T-helper 1 cell treated with Interleukin-12 subunit alpha and Interleukin-12 subunit beta and Interleukin-4 antibody, amounts not matched to agents 30 μg/mL and 1 μg/mL, for 36 hours (primary cell): ENCODE measurements at regions not wholly inside any gene's neighbourhood (a gene's known extent, or its start where the extent isn't known, plus 50 kb on each side); places are given as distances from the start of the nearest gene placed in this dataset.

ENCODE experiments used
- H3K27ac Mint-ChIP-seq: one replicate; pipeline ENCODE4 v1.8.0; 2021; ENCODE audit warnings: mild to moderate bottlenecking, mixed read lengths
- H3K27me3 Mint-ChIP-seq: one replicate; pipeline ENCODE4 v1.8.0; 2021; ENCODE audit warnings: low read depth, mixed read lengths
- H3K36me3 Mint-ChIP-seq: one replicate; pipeline ENCODE4 v1.8.0; 2021; ENCODE audit warnings: low read depth, mixed read lengths
- H3K4me1 Mint-ChIP-seq: one replicate; pipeline ENCODE4 v1.8.0; 2021; ENCODE audit warnings: low read depth, mixed read lengths
- H3K4me3 Mint-ChIP-seq: one replicate; pipeline ENCODE4 v1.8.0; 2021; ENCODE audit warnings: mild to moderate bottlenecking, moderate library complexity, mixed read lengths
- H3K9me3 Mint-ChIP-seq: one replicate; pipeline ENCODE4 v1.8.0; 2021; ENCODE audit warnings: mixed read lengths

- H3K36me3 Mint-ChIP-seq, result peaks cover 14% of the 10 kb centered on the region
- peaks cover 44% of the 10 kb centered on the region for H3K9me3 Mint-ChIP-seq
- no peaks in the 10 kb centered on the region for H3K27me3 Mint-ChIP-seq
- peaks cover 6% of the 10 kb centered on the region for H3K4me1 Mint-ChIP-seq
- H3K4me3 Mint-ChIP-seq, result no peak overlapping the region
- no peak overlapping the region for H3K27ac Mint-ChIP-seq
Observed at GRCh38 chr3:31352331-31352730, 180.4 kb upstream of the STT3B start.

- Mint-ChIP-seq H3K4me1 (peaks cover 10% of the 10 kb centered on the region), H3K36me3 (peaks cover 14% of the 10 kb centered on the region), H3K27ac (no peak overlapping the region), H3K9me3 (peaks cover 41% of the 10 kb centered on the region), H3K4me3 (no peak overlapping the region), H3K27me3 (no peaks in the 10 kb centered on the region)
Observed at GRCh38 chr3:31353166-31353565, 179.6 kb upstream of the STT3B start.

- H3K9me3 Mint-ChIP-seq, result peaks cover 36% of the 10 kb centered on the region
- peaks cover 12% of the 10 kb centered on the region for H3K4me1 Mint-ChIP-seq
- H3K36me3 Mint-ChIP-seq, result peaks cover 15% of the 10 kb centered on the region
- no peaks in the 10 kb centered on the region for H3K27me3 Mint-ChIP-seq
- H3K27ac Mint-ChIP-seq, result no peak overlapping the region
- no peak overlapping the region for H3K4me3 Mint-ChIP-seq
Observed at GRCh38 chr3:31354373-31354772, 178.4 kb upstream of the STT3B start.

GRCh38 chr3:31355807-31356206, 176.9 kb upstream of the STT3B start:
- H3K27me3 Mint-ChIP-seq, result no peaks in the 10 kb centered on the region
- H3K9me3 Mint-ChIP-seq, result peaks cover 36% of the 10 kb centered on the region
- no peak overlapping the region for H3K27ac Mint-ChIP-seq
- peaks cover 13% of the 10 kb centered on the region for H3K4me1 Mint-ChIP-seq
- peaks cover 15% of the 10 kb centered on the region for H3K36me3 Mint-ChIP-seq
- H3K4me3 Mint-ChIP-seq, result no peak overlapping the region

DNA sequence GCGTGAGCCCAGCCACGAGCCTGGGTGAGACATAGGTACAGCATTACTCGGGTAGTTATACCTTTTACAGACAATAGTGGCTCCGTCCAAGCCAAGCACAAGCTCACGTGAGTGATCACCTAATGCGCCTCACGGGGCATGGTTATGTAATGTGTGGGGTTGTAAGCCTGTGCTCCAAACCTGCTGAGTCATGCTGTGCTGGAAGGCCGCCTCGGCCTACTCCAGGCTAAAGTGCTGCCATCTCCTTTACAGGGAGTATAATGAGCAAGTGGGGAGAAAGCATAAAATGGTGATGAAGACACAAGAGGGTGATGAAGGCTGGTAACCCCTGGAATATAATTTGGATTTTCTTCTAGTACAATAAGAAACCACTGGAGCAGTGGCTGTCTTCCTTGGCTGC, 175.8 kb upstream of the STT3B start:
- Mint-ChIP-seq H3K9me3 (peaks cover 29% of the 10 kb centered on the region), H3K36me3 (peaks cover 17% of the 10 kb centered on the region), H3K4me3 (no peak overlapping the region), H3K27me3 (no peaks in the 10 kb centered on the region), H3K27ac (peak overlapping the region; percentile 39), H3K4me1 (peaks cover 18% of the 10 kb centered on the region)

DNA sequence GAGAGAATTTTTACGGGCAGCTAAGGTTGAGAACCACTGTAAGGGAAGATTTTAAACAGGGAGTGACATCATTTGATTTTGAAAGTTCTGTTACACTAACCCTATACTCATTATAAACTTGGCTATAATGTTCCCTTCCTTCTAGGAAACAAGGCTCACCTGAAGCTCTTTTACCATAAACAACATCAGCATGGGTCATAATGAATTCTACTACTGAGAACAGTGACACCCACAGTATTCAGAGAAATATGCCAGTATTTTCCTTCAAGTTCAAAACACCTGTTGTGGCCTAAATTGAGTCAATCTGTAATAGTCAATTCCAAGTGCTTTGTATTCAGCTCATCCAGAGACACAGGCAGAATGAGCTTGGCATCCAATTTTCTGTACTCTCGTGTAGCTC, 175.3 kb upstream of the STT3B start:
- H3K27me3 Mint-ChIP-seq, result no peaks in the 10 kb centered on the region
- H3K9me3 Mint-ChIP-seq, result peaks cover 26% of the 10 kb centered on the region
- H3K4me3 Mint-ChIP-seq, result no peak overlapping the region
- peaks cover 18% of the 10 kb centered on the region for H3K4me1 Mint-ChIP-seq
- H3K36me3 Mint-ChIP-seq, result peaks cover 15% of the 10 kb centered on the region
- H3K27ac Mint-ChIP-seq, result no peak overlapping the region

DNA sequence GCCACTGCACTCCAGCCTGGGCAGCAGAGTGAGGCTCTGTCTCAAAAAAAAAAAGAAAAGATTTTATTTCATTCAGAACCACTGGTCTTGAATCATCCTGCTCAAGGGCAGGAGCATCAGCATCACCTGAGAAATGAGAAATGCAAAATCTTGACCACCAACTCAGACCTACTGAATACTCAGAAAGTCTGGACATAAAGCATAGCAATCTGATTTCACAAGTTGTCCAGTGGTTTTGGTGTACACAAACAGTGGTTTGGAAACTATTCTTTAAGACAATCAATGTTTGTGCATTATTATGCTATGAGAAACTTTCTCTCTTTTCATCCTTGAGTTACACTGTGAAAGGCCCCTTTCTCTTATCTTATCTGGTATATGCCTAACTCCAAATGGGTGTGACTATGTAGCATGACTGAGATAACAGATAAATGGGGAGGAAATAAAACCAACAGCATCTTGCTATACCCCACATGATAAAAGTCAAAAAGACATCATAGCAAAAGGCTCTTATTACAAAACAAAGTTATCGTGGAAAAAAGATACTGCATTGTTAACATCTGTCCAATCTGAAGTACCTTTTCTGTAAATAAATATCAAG, 174.2 kb upstream of the STT3B start:
- Mint-ChIP-seq H3K27me3 (no peaks in the 10 kb centered on the region), H3K36me3 (peaks cover 14% of the 10 kb centered on the region), H3K27ac (no peak overlapping the region), H3K4me3 (no peak overlapping the region), H3K9me3 (peaks cover 19% of the 10 kb centered on the region), H3K4me1 (peaks cover 18% of the 10 kb centered on the region)

GRCh38 chr3:31361371-31362273, 171.1 kb upstream of the STT3B start:
- H3K9me3 Mint-ChIP-seq, result peaks cover 6% of the 10 kb centered on the region
- H3K36me3 Mint-ChIP-seq, result peaks cover 8% of the 10 kb centered on the region
- no peaks in the 10 kb centered on the region for H3K27me3 Mint-ChIP-seq
- peaks cover 18% of the 10 kb centered on the region for H3K4me1 Mint-ChIP-seq
- H3K27ac Mint-ChIP-seq, result no peak overlapping the region
- H3K4me3 Mint-ChIP-seq, result no peak overlapping the region

- peaks cover 6% of the 10 kb centered on the region for H3K4me1 Mint-ChIP-seq
- H3K9me3 Mint-ChIP-seq, result peaks cover 3% of the 10 kb centered on the region
- H3K4me3 Mint-ChIP-seq, result no peak overlapping the region
- no peaks in the 10 kb centered on the region for H3K27me3 Mint-ChIP-seq
- peaks cover 5% of the 10 kb centered on the region for H3K36me3 Mint-ChIP-seq
- no peak overlapping the region for H3K27ac Mint-ChIP-seq
Observed at GRCh38 chr3:31364188-31364587, 168.5 kb upstream of the STT3B start.

- Mint-ChIP-seq H3K27me3 (no peaks in the 10 kb centered on the region), H3K4me3 (no peak overlapping the region), H3K4me1 (peaks cover 8% of the 10 kb centered on the region), H3K27ac (no peak overlapping the region), H3K9me3 (peaks cover 3% of the 10 kb centered on the region), H3K36me3 (peaks cover 5% of the 10 kb centered on the region)
Observed at GRCh38 chr3:31364711-31365110, 168.0 kb upstream of the STT3B start.

GRCh38 chr3:31367518-31367917, 165.2 kb upstream of the STT3B start:
- no peak overlapping the region for H3K27ac Mint-ChIP-seq

DNA sequence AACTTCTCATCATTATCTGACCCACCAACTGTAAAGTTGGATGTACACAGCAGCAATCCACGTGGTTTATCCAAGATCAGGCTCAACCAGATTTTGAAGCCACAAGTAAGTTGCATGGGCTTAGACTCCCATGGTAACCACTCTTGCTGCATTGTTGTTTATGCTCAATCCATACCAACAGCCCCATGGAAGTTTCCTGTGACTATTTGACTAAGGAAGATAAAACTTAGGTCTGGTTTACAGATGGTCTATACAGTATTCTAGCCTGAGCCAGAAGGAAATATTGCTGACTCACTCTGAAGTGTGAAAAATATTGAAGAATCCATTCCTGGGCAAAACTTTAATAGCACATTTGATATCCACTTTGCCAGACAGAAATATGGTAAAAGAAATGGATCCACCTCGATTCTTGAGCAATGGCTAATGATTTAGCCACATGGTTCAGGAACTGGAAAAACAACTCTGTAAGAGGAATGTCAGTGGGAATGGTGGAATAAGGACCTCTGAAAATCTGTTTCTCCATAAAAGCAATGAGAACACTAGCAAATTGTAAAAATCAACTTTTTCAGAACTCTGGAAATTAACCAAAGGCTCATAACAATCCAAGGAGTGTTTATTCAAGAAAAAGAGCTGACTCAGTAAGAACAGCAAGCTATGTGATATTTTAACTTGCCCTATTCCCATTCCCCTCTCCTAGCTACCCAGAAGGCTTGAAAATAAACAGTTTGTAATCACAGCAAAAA, 162.9 kb upstream of the STT3B start:
- Mint-ChIP-seq H3K9me3 (peaks cover 14% of the 10 kb centered on the region), H3K4me3 (peak overlapping the region; percentile 17), H3K27me3 (no peaks in the 10 kb centered on the region), H3K27ac (no peak overlapping the region), H3K4me1 (peaks cover 12% of the 10 kb centered on the region), H3K36me3 (peaks cover 3% of the 10 kb centered on the region)

More at GRCh38 chr3:31367518-31367917, 165.2 kb upstream of the STT3B start:
- H3K36me3 Mint-ChIP-seq, result peaks cover 5% of the 10 kb centered on the region
- H3K27me3 Mint-ChIP-seq, result no peaks in the 10 kb centered on the region
- H3K9me3 Mint-ChIP-seq, result peaks cover 6% of the 10 kb centered on the region
- H3K4me3 Mint-ChIP-seq, result no peak overlapping the region
- H3K4me1 Mint-ChIP-seq, result peaks cover 12% of the 10 kb centered on the region

- peaks cover 3% of the 10 kb centered on the region for H3K36me3 Mint-ChIP-seq
- H3K9me3 Mint-ChIP-seq, result peaks cover 14% of the 10 kb centered on the region
- H3K27ac Mint-ChIP-seq, result no peak overlapping the region
- peaks cover 12% of the 10 kb centered on the region for H3K4me1 Mint-ChIP-seq
- peak overlapping the region; percentile 17 for H3K4me3 Mint-ChIP-seq
- H3K27me3 Mint-ChIP-seq, result no peaks in the 10 kb centered on the region
Observed at GRCh38 chr3:31370380-31370666, 162.4 kb upstream of the STT3B start.

GRCh38 chr3:31370681-31371080, 162.0 kb upstream of the STT3B start:
- H3K27me3 Mint-ChIP-seq, result no peaks in the 10 kb centered on the region
- no peak overlapping the region for H3K27ac Mint-ChIP-seq
- peaks cover 3% of the 10 kb centered on the region for H3K36me3 Mint-ChIP-seq
- peaks cover 14% of the 10 kb centered on the region for H3K9me3 Mint-ChIP-seq
- H3K4me3 Mint-ChIP-seq, result no peak overlapping the region
- H3K4me1 Mint-ChIP-seq, result peaks cover 12% of the 10 kb centered on the region
